Natural killer cell (primary cell): ENCODE measurements at regions not wholly inside any gene's neighbourhood (a gene's known extent, or its start where the extent isn't known, plus 50 kb on each side); places are given as distances from the start of the nearest gene placed in this dataset.
"Not testable (repeated sequence)": the region's sequence is repeated elsewhere in the genome, so short reads cannot be mapped to it uniquely, and the experiment has no call there.

Source experiments
- ATAC-seq, 3 donors: fragments of 150-1000 bp in 2 of 3; fragments of 200-7000 bp in 1 of 3; cut with Tn5 transposase; 1 replicate in 1 of 3; 2 replicates in 2 of 3; pipeline ENCODE4 v1.10.0; 2021; ENCODE audit warnings: mild to moderate bottlenecking in 2 of 3, moderate library complexity in 2 of 3
- DNase-seq, 2 donors: peaks; one replicate each; pipeline versions ENCODE4 v3.0.0 to v3.0.0-alpha.2; 2013 to 2021; ENCODE audit warnings: mixed read lengths in 1 of 2
- H3K27ac ChIP-seq: one replicate; pipeline ENCODE4 v1.5.1; 2013; ENCODE audit warnings: mild to moderate bottlenecking, low read length
- H3K27me3 ChIP-seq: one replicate; pipeline ENCODE4 v1.6.1; 2013; ENCODE audit warnings: low read length; ENCODE audit not compliant: control insufficient read depth, insufficient read depth
- H3K36me3 ChIP-seq: one replicate; pipeline ENCODE4 v1.6.1; 2013; ENCODE audit warnings: low read length; ENCODE audit not compliant: control insufficient read depth, insufficient read depth
- H3K4me1 ChIP-seq: one replicate; pipeline ENCODE4 v1.6.1; 2013; ENCODE audit warnings: low read length; ENCODE audit not compliant: control insufficient read depth, insufficient read depth
- H3K4me3 ChIP-seq: one replicate; pipeline ENCODE4 v1.5.1; 2013; ENCODE audit warnings: low read length
- H3K9me3 ChIP-seq: one replicate; pipeline ENCODE4 v1.6.1; 2013; ENCODE audit warnings: low read length; ENCODE audit not compliant: control insufficient read depth, insufficient read depth
- H3K27ac Mint-ChIP-seq, 2 donors: one replicate each; pipeline ENCODE4 v1.8.0; 2022; ENCODE audit warnings: mild to moderate bottlenecking in 2 of 2, mixed read lengths in 2 of 2, moderate library complexity in 1 of 2
- H3K27me3 Mint-ChIP-seq, 2 donors: one replicate each; pipeline ENCODE4 v1.8.0; 2022; ENCODE audit warnings: low read depth in 2 of 2, mixed read lengths in 2 of 2
- H3K36me3 Mint-ChIP-seq: one replicate; pipeline ENCODE4 v1.8.0; 2022; ENCODE audit warnings: mixed read lengths
- H3K4me1 Mint-ChIP-seq, 2 donors: one replicate each; pipeline ENCODE4 v1.8.0; 2022; ENCODE audit warnings: mixed read lengths in 2 of 2
- H3K4me3 Mint-ChIP-seq: one replicate; pipeline ENCODE4 v1.8.0; 2022; ENCODE audit warnings: mild to moderate bottlenecking, moderate library complexity, mixed read lengths
- H3K9me3 Mint-ChIP-seq, 2 donors: one replicate each; pipeline ENCODE4 v1.8.0; 2022; ENCODE audit warnings: mixed read lengths in 2 of 2
- WGBS: methylation state at CpG from one replicate; pipeline ENCODE4 v1.1.7; 2013; ENCODE audit warnings: missing lambda C conversion rate; ENCODE audit not compliant: insufficient coverage; 5-methylcytosine and 5-hydroxymethylcytosine counted together
- intact Hi-C: fragments of 100-400 bp; cut with micrococcal nuclease; formaldehyde crosslinking; loops from one replicate; pipeline ENCODE4 v1.14.2; 2022
- TF ChIP-seq, protein P1 (sequence below): fragments of 200-600 bp; IDR thresholded peaks from one replicate; pipeline ENCODE4 v1.8.0; 2022; ENCODE audit warnings: antibody characterized with exemption

DNA sequence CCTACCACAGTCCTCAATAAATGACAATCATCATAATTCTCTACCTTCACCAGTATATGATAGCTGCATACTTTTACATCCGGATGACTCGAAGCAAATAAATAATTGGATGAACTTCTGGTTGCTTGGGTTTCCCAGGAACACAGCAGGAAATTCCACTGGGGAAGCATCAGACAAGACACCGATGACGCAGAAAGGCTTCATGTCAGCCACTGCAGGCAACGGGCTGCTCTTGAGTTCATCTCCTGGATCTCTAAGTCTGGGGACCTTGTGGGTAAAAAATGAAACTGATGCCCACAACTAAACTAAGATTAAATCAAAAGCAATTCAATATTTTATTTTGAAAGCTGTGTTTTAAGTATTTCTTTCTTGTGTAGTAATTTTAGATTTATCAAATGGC lies 472.1 kb upstream of the C16orf82 start:
- Mint-ChIP-seq H3K27ac (no peak overlapping the region), H3K4me1 (peaks cover 11 to 25% of the 10 kb centered on the region in 2 donors), H3K27me3 (peaks cover 11 to 15% of the 10 kb centered on the region in 2 donors), H3K4me3 (no peak overlapping the region), H3K9me3 (peaks cover 0 to 3% of the 10 kb centered on the region in 2 donors), H3K36me3 (no peaks in the 10 kb centered on the region)
- Histone ChIP-seq H3K36me3 (no peaks in the 10 kb centered on the region), H3K4me1 (peaks cover 16% of the 10 kb centered on the region), H3K4me3 (no peak overlapping the region), H3K27me3 (no peaks in the 10 kb centered on the region), H3K27ac (no peak overlapping the region), H3K9me3 (no peaks in the 10 kb centered on the region)
- TF ChIP-seq, protein P1, sequence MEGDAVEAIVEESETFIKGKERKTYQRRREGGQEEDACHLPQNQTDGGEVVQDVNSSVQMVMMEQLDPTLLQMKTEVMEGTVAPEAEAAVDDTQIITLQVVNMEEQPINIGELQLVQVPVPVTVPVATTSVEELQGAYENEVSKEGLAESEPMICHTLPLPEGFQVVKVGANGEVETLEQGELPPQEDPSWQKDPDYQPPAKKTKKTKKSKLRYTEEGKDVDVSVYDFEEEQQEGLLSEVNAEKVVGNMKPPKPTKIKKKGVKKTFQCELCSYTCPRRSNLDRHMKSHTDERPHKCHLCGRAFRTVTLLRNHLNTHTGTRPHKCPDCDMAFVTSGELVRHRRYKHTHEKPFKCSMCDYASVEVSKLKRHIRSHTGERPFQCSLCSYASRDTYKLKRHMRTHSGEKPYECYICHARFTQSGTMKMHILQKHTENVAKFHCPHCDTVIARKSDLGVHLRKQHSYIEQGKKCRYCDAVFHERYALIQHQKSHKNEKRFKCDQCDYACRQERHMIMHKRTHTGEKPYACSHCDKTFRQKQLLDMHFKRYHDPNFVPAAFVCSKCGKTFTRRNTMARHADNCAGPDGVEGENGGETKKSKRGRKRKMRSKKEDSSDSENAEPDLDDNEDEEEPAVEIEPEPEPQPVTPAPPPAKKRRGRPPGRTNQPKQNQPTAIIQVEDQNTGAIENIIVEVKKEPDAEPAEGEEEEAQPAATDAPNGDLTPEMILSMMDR, result no peak
- DNase-seq (no peak), ATAC-seq (no peak)
- intact Hi-C loops, result loop anchor here (5.0 kb wide), 1 partner anchor 53 kb away; no protein-coding TSS in a partner anchor
- 82% methylated on average over 5 of the region's 5 CpGs for WGBS

DNA sequence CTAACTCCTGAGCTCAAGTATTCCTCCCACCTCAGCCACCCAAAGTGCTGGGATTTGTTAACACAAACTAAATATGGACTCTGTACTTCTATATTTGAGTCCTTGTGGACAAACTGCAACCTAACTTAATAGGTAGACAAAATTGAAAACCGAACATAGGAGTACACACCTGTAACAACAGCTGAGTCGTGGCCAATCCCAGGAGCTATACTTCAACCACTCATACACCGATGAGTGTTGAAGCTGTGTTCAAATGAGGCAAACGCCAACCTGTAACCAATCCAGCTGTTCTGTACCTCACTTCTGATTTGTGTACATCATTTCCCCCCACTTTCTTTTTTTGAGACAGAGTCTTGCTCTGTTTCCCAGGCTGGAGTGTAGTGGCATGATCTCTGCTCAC lies 471.5 kb upstream of the C16orf82 start:
- 91% methylated on average over 4 of the region's 4 CpGs for WGBS
- H3K36me3 Mint-ChIP-seq, result no peaks in the 10 kb centered on the region
- no peak overlapping the region for H3K27ac ChIP-seq
- peaks cover 21% of the 10 kb centered on the region for H3K4me1 ChIP-seq
- no peak overlapping the region for H3K4me3 Mint-ChIP-seq
- DNase-seq (no peak), ATAC-seq (no peak)
- intact Hi-C loops, result loop anchor here (5.0 kb wide), 1 partner anchor 52 kb away; no protein-coding TSS in a partner anchor
- H3K9me3 Mint-ChIP-seq, result peaks cover 0 to 3% of the 10 kb centered on the region in 2 donors
- TF ChIP-seq, protein P1, result no peak
- no peaks in the 10 kb centered on the region for H3K36me3 ChIP-seq
- H3K9me3 ChIP-seq, result no peaks in the 10 kb centered on the region
- H3K4me3 ChIP-seq, result no peak overlapping the region
- H3K27me3 Mint-ChIP-seq, result peaks cover 11 to 15% of the 10 kb centered on the region in 2 donors
- no peak overlapping the region for H3K27ac Mint-ChIP-seq
- H3K4me1 Mint-ChIP-seq, result peaks cover 14 to 28% of the 10 kb centered on the region in 2 donors
- H3K27me3 ChIP-seq, result no peaks in the 10 kb centered on the region

DNA sequence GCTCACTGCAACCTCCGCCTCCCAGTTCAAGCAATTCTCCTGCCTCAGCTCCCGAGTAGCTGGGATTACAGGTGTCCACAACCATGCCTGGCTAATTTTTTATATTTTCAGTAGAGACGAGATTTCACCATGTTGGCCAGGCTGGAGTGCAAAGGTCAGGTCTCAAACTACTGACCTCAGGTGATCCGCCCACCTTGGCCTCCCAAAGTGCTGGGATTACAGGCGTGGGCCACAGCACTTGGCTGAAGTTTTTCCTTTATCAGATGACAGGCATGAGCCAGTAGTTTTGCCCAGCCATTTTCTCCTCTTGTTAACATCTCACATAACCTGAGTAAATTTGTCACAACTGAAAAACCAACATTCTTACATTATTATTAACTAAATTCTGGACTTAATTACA lies 470.7 kb upstream of the C16orf82 start:
- not testable (repeated sequence) for H3K27me3 ChIP-seq, H3K27ac Mint-ChIP-seq, H3K36me3 ChIP-seq, H3K36me3 Mint-ChIP-seq, H3K9me3 ChIP-seq, H3K4me3 ChIP-seq, ATAC-seq, H3K27ac ChIP-seq, H3K9me3 Mint-ChIP-seq, H3K27me3 Mint-ChIP-seq, H3K4me3 Mint-ChIP-seq, DNase-seq
- 86% methylated on average over 5 of the region's 5 CpGs for WGBS
- peaks cover 14 to 34% of the 10 kb centered on the region in 2 donors for H3K4me1 Mint-ChIP-seq
- intact Hi-C loops, result loop anchor here (5.0 kb wide), 1 partner anchor 51 kb away; no protein-coding TSS in a partner anchor
- peaks cover 28% of the 10 kb centered on the region for H3K4me1 ChIP-seq

DNA sequence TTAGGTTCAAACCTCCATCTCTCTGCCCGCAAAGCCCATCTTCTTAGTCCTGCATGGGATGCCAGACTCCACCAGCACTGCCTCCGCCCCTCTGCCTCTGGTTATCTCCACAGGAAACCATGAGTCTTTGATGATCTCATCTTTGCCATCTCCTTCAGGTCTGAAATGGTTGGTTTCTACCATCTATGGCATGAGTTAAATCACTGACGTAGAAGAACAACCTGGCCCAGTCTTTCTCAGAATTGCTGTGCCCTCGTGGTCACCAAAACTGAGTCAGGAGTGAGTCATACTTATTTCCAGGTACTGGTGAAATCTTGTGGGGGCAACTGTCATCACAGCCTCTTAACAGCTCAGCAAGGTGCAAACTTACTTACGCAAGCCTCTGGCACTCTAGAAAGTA lies 468.7 kb upstream of the C16orf82 start:
- intact Hi-C loops, result loop anchor here (5.0 kb wide), 1 partner anchor 49 kb away; no protein-coding TSS in a partner anchor
- TF ChIP-seq, protein P1, result no peak
- no peaks in the 10 kb centered on the region for H3K36me3 ChIP-seq
- Mint-ChIP-seq H3K27me3 (peaks cover 0 to 7% of the 10 kb centered on the region in 2 donors), H3K27ac (peak overlapping the region; percentile 84 to 96), H3K4me3 (peak overlapping the region; percentile 51), H3K4me1 (peaks cover 18 to 49% of the 10 kb centered on the region in 2 donors), H3K36me3 (no peaks in the 10 kb centered on the region), H3K9me3 (peaks cover 0 to 3% of the 10 kb centered on the region in 2 donors)
- ATAC-seq (peak; percentile 83 to 88 (median 88)), DNase-seq (peak; percentile 30 to 72)
- WGBS, result 51% methylated on average over 5 of the region's 5 CpGs
- H3K4me3 ChIP-seq, result no peak overlapping the region
- H3K9me3 ChIP-seq, result no peaks in the 10 kb centered on the region
- no peaks in the 10 kb centered on the region for H3K27me3 ChIP-seq
- peaks cover 31% of the 10 kb centered on the region for H3K4me1 ChIP-seq
- peak overlapping the region; percentile 60 for H3K27ac ChIP-seq
